ENCODE measurements at regions not wholly inside any gene's neighbourhood (a gene's known extent, or its start where the extent isn't known, plus 50 kb on each side); places are given as distances from the start of the nearest gene placed in this dataset.

GRCh38 chr17:45722161-45722560 is 62.0 kb upstream of the CRHR1 start:
- Histone ChIP-seq H3K27ac (ENCODE audit: low read depth, low read length) (no peak overlapping the region), H3K27me3 (ENCODE audit: control insufficient read depth, insufficient read depth, low read length) (peaks cover 12% of the 10 kb centered on the region), H3K4me3 (ENCODE audit: low read depth, low read length) (no peak overlapping the region), H3K9me3 (ENCODE audit: control insufficient read depth, insufficient read depth, low read length) (no peaks in the 10 kb centered on the region)
- peak; percentile 36; the same call in 1 of the 2 replicates for TF ChIP-seq CTCF (IDR thresholded peaks at IDR 0.05; ENCODE audit: low read depth, low read length)
- CTCF ChIA-PET, result interaction anchor here (1.1 kb wide), 1 partner anchor 110 kb away, joined by 3 read pairs; no protein-coding TSS in a partner anchor
- POLR2A ChIA-PET, result no interaction called here
- no peak for DNase-seq (ENCODE audit: low read depth, low spot score)

GRCh38 chr17:45729294-45729907 is 54.7 kb upstream of the CRHR1 start:
- POLR2A ChIA-PET, result no interaction called here
- CTCF ChIA-PET, result interaction anchor here (0.6 to 1.5 kb wide), 2 partner anchors 9 to 220 kb away, joined by 3 read pairs; no protein-coding TSS in a partner anchor

GRCh38 chr17:45730192-45730591 is 53.9 kb upstream of the CRHR1 start:
- no peak for DNase-seq (ENCODE audit: low read depth, low spot score)
- ChIA-PET CTCF (interaction anchor here (0.6 kb wide), 1 partner anchor 219 kb away, joined by 3 read pairs; no protein-coding TSS in a partner anchor), POLR2A (no interaction called here)
- peaks cover 3% of the 10 kb centered on the region; the same call in 1 of the 2 replicates for H3K9me3 ChIP-seq (ENCODE audit: control insufficient read depth, insufficient read depth, low read length)
- no peak overlapping the region for H3K27ac ChIP-seq (ENCODE audit: low read depth, low read length)
- peaks cover 8% of the 10 kb centered on the region for H3K27me3 ChIP-seq (ENCODE audit: control insufficient read depth, insufficient read depth, low read length)
- H3K4me3 ChIP-seq (ENCODE audit: low read depth, low read length), result no peak overlapping the region
- TF ChIP-seq CTCF (IDR thresholded peaks at IDR 0.05; ENCODE audit: low read depth, low read length), result no peak

More at GRCh38 chr17:45729294-45729907, 54.7 kb upstream of the CRHR1 start:
- Histone ChIP-seq H3K27ac (ENCODE audit: low read depth, low read length) (no peak overlapping the region), H3K4me3 (ENCODE audit: low read depth, low read length) (no peak overlapping the region), H3K9me3 (ENCODE audit: control insufficient read depth, insufficient read depth, low read length) (peaks cover 3% of the 10 kb centered on the region; the same call in 1 of the 2 replicates), H3K27me3 (ENCODE audit: control insufficient read depth, insufficient read depth, low read length) (peaks cover 8% of the 10 kb centered on the region)
- no peak for DNase-seq (ENCODE audit: low read depth, low spot score)
- no peak for TF ChIP-seq CTCF (IDR thresholded peaks at IDR 0.05; ENCODE audit: low read depth, low read length)

- DNase-seq (ENCODE audit: low read depth, low spot score), result no peak
- Histone ChIP-seq H3K9me3 (ENCODE audit: control insufficient read depth, insufficient read depth, low read length) (peaks cover 3% of the 10 kb centered on the region; the same call in 1 of the 2 replicates), H3K27ac (ENCODE audit: low read depth, low read length) (no peak overlapping the region), H3K27me3 (ENCODE audit: control insufficient read depth, insufficient read depth, low read length) (peaks cover 4% of the 10 kb centered on the region), H3K4me3 (ENCODE audit: low read depth, low read length) (no peak overlapping the region)
- TF ChIP-seq CTCF (IDR thresholded peaks at IDR 0.05; ENCODE audit: low read depth, low read length), result no peak
- ChIA-PET POLR2A (no interaction called here), CTCF (no interaction called here)
These were observed 52.7 kb upstream of the CRHR1 start for GRCh38 chr17:45731459-45731858.

- no peak for TF ChIP-seq CTCF (IDR thresholded peaks at IDR 0.05; ENCODE audit: low read depth, low read length)
- H3K9me3 ChIP-seq (ENCODE audit: control insufficient read depth, insufficient read depth, low read length), result peaks cover 3% of the 10 kb centered on the region; the same call in 1 of the 2 replicates
- H3K4me3 ChIP-seq (ENCODE audit: low read depth, low read length), result no peak overlapping the region
- DNase-seq (ENCODE audit: low read depth, low spot score), result no peak
- no peak overlapping the region for H3K27ac ChIP-seq (ENCODE audit: low read depth, low read length)
- H3K27me3 ChIP-seq (ENCODE audit: control insufficient read depth, insufficient read depth, low read length), result peaks cover 2% of the 10 kb centered on the region
- CTCF ChIA-PET, result no interaction called here
- POLR2A ChIA-PET, result no interaction called here
These were observed 51.1 kb upstream of the CRHR1 start for GRCh38 chr17:45732926-45733505.

Data from AG04450 (cell line).